AG09309 (cell line): ENCODE measurements at regions not wholly inside any gene's neighbourhood (a gene's known extent, or its start where the extent isn't known, plus 50 kb on each side); places are given as distances from the start of the nearest gene placed in this dataset.

Source experiments
- DNase-seq: peaks from one replicate; pipeline ENCODE4 v3.0.0-alpha.2; 2010; ENCODE audit warnings: low read depth
- H3K4me3 ChIP-seq: 2 replicates; pipeline ENCODE4 v1.5.1; 2011; ENCODE audit warnings: mild to moderate bottlenecking, low read depth, low read length, moderate library complexity; ENCODE audit not compliant: control insufficient read depth
- CTCF ChIP-seq: IDR thresholded peaks from 2 replicates; pipeline ENCODE4 v1.5.1; 2011; ENCODE audit warnings: mild to moderate bottlenecking, low read depth, low read length, inconsistent platforms; ENCODE audit not compliant: insufficient read depth, control insufficient read depth; ENCODE audit errors: missing control alignments

- H3K4me3 ChIP-seq = no peak overlapping the region
- DNase-seq = no peak
- TF ChIP-seq CTCF = no peak
Observed at GRCh38 chr12:13376610-13377373, 180.3 kb downstream of the EMP1 start.

- H3K4me3 ChIP-seq = no peak overlapping the region
- no peak for TF ChIP-seq CTCF
- no peak for DNase-seq
Observed at GRCh38 chr12:13375583-13376345, 179.2 kb downstream of the EMP1 start.

DNA sequence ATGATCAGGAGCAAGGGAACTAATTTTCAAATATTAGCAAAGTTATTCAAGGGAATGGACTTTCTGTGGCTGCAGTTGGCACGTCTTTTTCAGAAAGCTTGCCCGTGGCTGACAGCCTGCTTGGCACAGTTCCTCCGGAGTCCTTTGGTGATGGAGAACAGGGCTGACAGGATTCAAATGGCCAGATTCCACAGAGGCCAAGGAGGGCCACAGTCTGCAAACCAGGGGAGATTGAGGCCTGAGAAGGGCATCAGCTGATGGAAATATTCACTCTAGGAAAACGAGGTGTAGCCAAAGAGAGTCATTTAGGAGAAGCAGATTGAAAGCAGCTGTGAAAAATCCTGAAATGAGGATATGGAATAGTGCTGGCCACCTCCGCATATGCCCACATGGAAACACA is 178.3 kb downstream of the EMP1 start:
- H3K4me3 ChIP-seq = no peak overlapping the region
- no peak for DNase-seq
- TF ChIP-seq CTCF = no peak

- no peak overlapping the region for H3K4me3 ChIP-seq
- TF ChIP-seq CTCF = no peak
- DNase-seq = no peak
Observed at GRCh38 chr12:13373803-13374202, 177.3 kb downstream of the EMP1 start.

DNA sequence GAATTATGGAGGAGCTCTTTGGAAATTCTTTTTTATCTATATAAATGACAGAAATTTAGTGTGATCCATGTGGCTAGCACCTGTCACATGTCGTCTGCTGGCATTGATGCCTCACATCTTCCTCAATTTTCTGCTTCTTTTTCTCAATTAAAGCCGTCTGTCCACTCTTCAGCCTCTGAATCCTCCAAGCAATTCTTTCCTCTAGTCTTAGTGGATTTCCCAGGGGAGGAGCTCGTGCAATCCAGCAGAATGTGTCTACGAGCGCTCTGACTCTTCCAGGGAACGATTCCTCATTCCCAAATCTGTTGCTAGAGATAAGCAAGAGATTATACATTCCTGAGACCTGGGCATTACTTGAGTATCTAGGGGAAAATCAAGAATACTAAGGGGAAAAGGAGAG is 176.6 kb downstream of the EMP1 start:
- no peak for DNase-seq
- H3K4me3 ChIP-seq = no peak overlapping the region
- TF ChIP-seq CTCF = no peak

- no peak overlapping the region for H3K4me3 ChIP-seq
- no peak for DNase-seq
- TF ChIP-seq CTCF = no peak
Observed at GRCh38 chr12:13372386-13372785, 175.9 kb downstream of the EMP1 start.
